ENCODE measurements at regions not wholly inside any gene's neighbourhood (a gene's known extent, or its start where the extent isn't known, plus 50 kb on each side); places are given as distances from the start of the nearest gene placed in this dataset.

- TF ChIP-seq CTCF (IDR thresholded peaks at IDR 0.05) (no peak), POLR2A (IDR thresholded peaks at IDR 0.05) (no peak)
Measured at GRCh38 chr4:8732681-8733243, 138.9 kb downstream of the HMX1 start.
